H1 (cell line): ENCODE measurements at regions not wholly inside any gene's neighbourhood (a gene's known extent, or its start where the extent isn't known, plus 50 kb on each side); places are given as distances from the start of the nearest gene placed in this dataset.

Source experiments
- CTCF ChIA-PET: fragments of 300-600 bp; sonication (Branson Sonifier 250); formaldehyde crosslinking; loops from one replicate; lab custom pipeline; 2021; ENCODE audit not compliant: partially characterized antibody; lab: Charles Lee
- POLR2A ChIA-PET: fragments of 300-600 bp; sonication (Branson Sonifier 250); formaldehyde crosslinking; loops from one replicate; lab custom pipeline; 2021; ENCODE audit warnings: inconsistent platforms; ENCODE audit not compliant: partially characterized antibody; lab: Charles Lee
- DNase-seq, 2 experiments: peaks; one replicate each; pipeline versions ENCODE4 v3.0.0 to v3.0.0-alpha.2; 2010 to 2022; ENCODE audit warnings: low spot score in 2 of 2, low read depth in 1 of 2, mixed read lengths in 1 of 2
- FAIRE-seq: peaks from 2 replicates; lab custom pipeline; 2011; peaks lifted over from hg19 to GRCh38; lab: Jason Lieb, UNC
- H2AFZ ChIP-seq: 2 replicates; pipeline ENCODE4 v1.8.1; 2012; ENCODE audit warnings: low read length, inconsistent platforms
- H2AK5ac ChIP-seq: 2 replicates; pipeline ENCODE4 v1.6.1; 2013; ENCODE audit warnings: low read depth, low read length
- H2BK120ac ChIP-seq: replicated peaks from 2 replicates; pipeline ENCODE3; 2013; ENCODE audit warnings: low read depth, low read length, inconsistent platforms
- H2BK12ac ChIP-seq: 2 replicates; pipeline ENCODE4 v1.6.1; 2013; ENCODE audit warnings: low read depth, low read length
- H2BK15ac ChIP-seq: 2 replicates; pipeline ENCODE4 v1.6.1; 2013; ENCODE audit warnings: low read length
- H2BK20ac ChIP-seq: 2 replicates; pipeline ENCODE4 v1.6.1; 2013; ENCODE audit warnings: low read length
- H2BK5ac ChIP-seq: 2 replicates; pipeline ENCODE4 v1.6.1; 2013; ENCODE audit warnings: low read depth, low read length
- H3K14ac ChIP-seq: 2 replicates; pipeline ENCODE4 v1.6.1; 2013; ENCODE audit warnings: inconsistent platforms; ENCODE audit not compliant: insufficient read length
- H3K18ac ChIP-seq: 2 replicates; pipeline ENCODE4 v1.6.1; 2013; ENCODE audit warnings: low read length; ENCODE audit errors: extremely low read depth
- H3K23ac ChIP-seq: 2 replicates; pipeline ENCODE4 v1.6.1; 2013; ENCODE audit warnings: inconsistent platforms; ENCODE audit not compliant: insufficient read length
- H3K23me2 ChIP-seq: 2 replicates; pipeline ENCODE4 v1.6.1; 2013; ENCODE audit warnings: low read depth, low read length
- H3K27ac ChIP-seq: 2 replicates; pipeline ENCODE4 v1.6.1; 2011; ENCODE audit warnings: low read depth, low read length, inconsistent platforms
- H3K27me3 ChIP-seq, 4 experiments: replicated peaks in 1 of 4; 1 replicate in 1 of 4; 2 replicates in 3 of 4; pipeline versions ENCODE4 v1.6.1 to v1.8.1; 2011 to 2013; ENCODE audit warnings: low read length in 3 of 4, mild to moderate bottlenecking in 3 of 4, inconsistent platforms in 2 of 4, mixed read lengths in 2 of 4, moderate library complexity in 1 of 4; ENCODE audit not compliant: control insufficient read depth in 3 of 4, insufficient read depth in 3 of 4; ENCODE audit errors: extremely low read depth in 1 of 4
- H3K36me3 ChIP-seq, 4 experiments: 2 replicates each; pipeline versions ENCODE4 v1.6.1 to v1.8.1; 2011 to 2013; ENCODE audit warnings: mild to moderate bottlenecking in 4 of 4, low read length in 3 of 4, moderate library complexity in 2 of 4, control low read depth in 1 of 4, inconsistent platforms in 1 of 4; ENCODE audit not compliant: insufficient read depth in 4 of 4, control insufficient read depth in 2 of 4
- H3K4ac ChIP-seq: replicated peaks from 2 replicates; pipeline ENCODE3; 2013; ENCODE audit warnings: low read length, low read depth, mixed read lengths, inconsistent platforms; ENCODE audit not compliant: insufficient read length
- H3K4me1 ChIP-seq, 4 experiments: replicated peaks in 1 of 4; 1 replicate in 1 of 4; 2 replicates in 3 of 4; pipeline versions ENCODE4 v1.6.1 to v1.8.1; 2011 to 2013; ENCODE audit warnings: low read length in 3 of 4, inconsistent platforms in 2 of 4, mixed read lengths in 1 of 4; ENCODE audit not compliant: insufficient read depth in 4 of 4, control insufficient read depth in 3 of 4
- H3K4me2 ChIP-seq, 2 experiments: 2 replicates each; pipeline versions ENCODE4 v1.6.1 to v1.8.1; 2011 to 2013; ENCODE audit warnings: low read depth in 2 of 2, low read length in 2 of 2, control low read depth in 1 of 2, inconsistent platforms in 1 of 2, mild to moderate bottlenecking in 1 of 2; ENCODE audit not compliant: insufficient read depth in 1 of 2
- H3K4me3 ChIP-seq, 4 experiments: fragments of 200-600, 300-600 bp in 1 of 4; sonication (generic), shearing (Covaris generic), sonication (Bioruptor Twin) in 1 of 4; 2 replicates each; pipeline versions ENCODE4 v1.5.1 to v1.8.1; 2011 to 2016; ENCODE audit warnings: low read length in 4 of 4, low read depth in 3 of 4, control low read depth in 2 of 4, inconsistent platforms in 2 of 4, mild to moderate bottlenecking in 2 of 4, mixed read lengths in 1 of 4, moderate library complexity in 1 of 4; ENCODE audit not compliant: insufficient read depth in 2 of 4; ENCODE audit errors: extremely low read depth in 1 of 4
- H3K56ac ChIP-seq: replicated peaks from 2 replicates; pipeline ENCODE3; 2013; ENCODE audit warnings: low read depth, mild to moderate bottlenecking, mixed read lengths, low read length, inconsistent platforms; ENCODE audit not compliant: insufficient read length
- H3K79me1 ChIP-seq: 2 replicates; pipeline ENCODE4 v1.6.1; 2013; ENCODE audit warnings: low read depth, low read length, control low read depth
- H3K79me2 ChIP-seq, 2 experiments: 2 replicates each; pipeline versions ENCODE4 v1.6.1 to v1.8.1; 2012 to 2013; ENCODE audit warnings: low read length in 2 of 2, mild to moderate bottlenecking in 2 of 2, inconsistent platforms in 1 of 2; ENCODE audit not compliant: insufficient read depth in 2 of 2, control insufficient read depth in 1 of 2
- H3K9ac ChIP-seq, 4 experiments: replicated peaks in 1 of 4; 1 replicate in 1 of 4; 2 replicates in 3 of 4; pipeline versions ENCODE4 v1.6.1 to v1.8.1; 2011 to 2013; ENCODE audit warnings: low read depth in 3 of 4, low read length in 3 of 4, control low read depth in 2 of 4, mild to moderate bottlenecking in 2 of 4, moderate library complexity in 2 of 4, inconsistent platforms in 1 of 4; ENCODE audit errors: extremely low read depth in 1 of 4
- H3K9me3 ChIP-seq, 2 experiments: 2 replicates each; pipeline versions ENCODE4 v1.6.1 to v1.8.1; 2012 to 2013; ENCODE audit warnings: mild to moderate bottlenecking in 2 of 2, moderate library complexity in 2 of 2, control low read depth in 1 of 2, inconsistent platforms in 1 of 2, low read depth in 1 of 2, low read length in 1 of 2, mixed read lengths in 1 of 2; ENCODE audit not compliant: insufficient read depth in 2 of 2
- H4K20me1 ChIP-seq, 2 experiments: replicated peaks in 1 of 2; 2 replicates each; pipeline versions ENCODE3 to v1.8.1; 2011 to 2013; ENCODE audit warnings: inconsistent platforms in 2 of 2, low read length in 2 of 2, mild to moderate bottlenecking in 1 of 2; ENCODE audit not compliant: insufficient read depth in 2 of 2, control insufficient read depth in 1 of 2
- H4K5ac ChIP-seq: 2 replicates; pipeline ENCODE4 v1.6.1; 2013; ENCODE audit warnings: low read length, low read depth, mixed read lengths, inconsistent platforms; ENCODE audit not compliant: insufficient read length
- H4K8ac ChIP-seq: 2 replicates; pipeline ENCODE4 v1.8.0; 2013; ENCODE audit warnings: mild to moderate bottlenecking, moderate library complexity, low read length, inconsistent platforms; ENCODE audit not compliant: insufficient read depth; ENCODE audit errors: extremely low read depth
- H4K91ac ChIP-seq: replicated peaks from 2 replicates; pipeline ENCODE3; 2013; ENCODE audit warnings: low read length, mixed read lengths, inconsistent platforms; ENCODE audit not compliant: insufficient read length
- BCL11A ChIP-seq, 2 experiments: IDR thresholded peaks; one replicate each; pipeline ENCODE4 v1.6.1; 2011; ENCODE audit warnings: low read depth in 2 of 2, low read length in 2 of 2, mild to moderate bottlenecking in 2 of 2
- CEBPB ChIP-seq: IDR thresholded peaks from 2 replicates; pipeline ENCODE4 v1.6.1; 2012; ENCODE audit warnings: low read depth, low read length
- EP300 ChIP-seq, 2 experiments: IDR thresholded peaks; 1 replicate in 1 of 2; 2 replicates in 1 of 2; pipeline ENCODE4 v1.6.1; 2011 to 2012; ENCODE audit warnings: low read depth in 2 of 2, low read length in 2 of 2, mild to moderate bottlenecking in 2 of 2, borderline replicate concordance in 1 of 2, inconsistent platforms in 1 of 2, moderate library complexity in 1 of 2
- EZH2 ChIP-seq: fragments of 200-600 bp; sonication (generic); IDR thresholded peaks from 2 replicates; pipeline ENCODE4 v1.7.1; 2012; ENCODE audit warnings: low read depth, mild to moderate bottlenecking, moderate library complexity, low read length, inconsistent platforms; ENCODE audit not compliant: severe bottlenecking
- KDM5A ChIP-seq: fragments of 200-600 bp; IDR thresholded peaks from 2 replicates; pipeline ENCODE4 v1.7.1; 2012; ENCODE audit warnings: mild to moderate bottlenecking, low read length, inconsistent platforms, mixed read lengths
- MAX ChIP-seq: IDR thresholded peaks from 2 replicates; pipeline ENCODE4 v1.6.1; 2012; ENCODE audit warnings: inconsistent platforms
- NRF1 ChIP-seq: IDR thresholded peaks from 2 replicates; pipeline ENCODE4 v1.6.1; 2011; ENCODE audit warnings: mild to moderate bottlenecking, low read depth, low read length, improper control_type of control experiment
- PHF8 ChIP-seq: fragments of 200-600 bp; sonication (generic); conservative IDR thresholded peaks from 2 replicates; pipeline ENCODE4 v1.7.1; 2012; ENCODE audit warnings: low read depth, mild to moderate bottlenecking, inconsistent platforms, low read length, moderate library complexity
- SUZ12 ChIP-seq: fragments of 200-600 bp; sonication (generic); IDR thresholded peaks from 2 replicates; pipeline ENCODE4 v1.6.1; 2012; ENCODE audit warnings: mild to moderate bottlenecking, inconsistent platforms, low read length, moderate library complexity, mixed read lengths
- WGBS, 2 experiments: shearing (Covaris generic) in 1 of 2; methylation state at CpG; one replicate each; pipeline versions ENCODE4 v1.1.6 to v1.1.7; 2013 to 2015; ENCODE audit warnings: low lambda C conversion rate in 2 of 2, mixed read lengths in 2 of 2, inconsistent platforms in 1 of 2, low coverage in 1 of 2, missing lambda C conversion rate in 1 of 2; ENCODE audit not compliant: insufficient replicate concordance in 2 of 2, insufficient coverage in 1 of 2, insufficient read length in 1 of 2; ENCODE audit errors: extremely low coverage in 1 of 2, missing lambda C conversion rate in 1 of 2; 5-methylcytosine and 5-hydroxymethylcytosine counted together

GRCh38 chr16:86285938-86286921, 224.1 kb upstream of the FOXF1 start:
- DNase-seq (no peak), FAIRE-seq (no peak)
- H3K79me2 ChIP-seq, result no peaks in the 10 kb centered on the region
- H3K14ac ChIP-seq, result no peak overlapping the region
- peaks cover 12% of the 10 kb centered on the region; the same call in 1 of the 2 replicates for H3K23me2 ChIP-seq
- 24% methylated on average over 19 of the region's 55 CpGs; no CpG with 5 or more reads in 1 of the 2 experiments for WGBS, 2 experiments
- no peak overlapping the region for H4K5ac ChIP-seq
- POLR2A ChIA-PET, result interaction anchor here (0.7 to 2.7 kb wide), 3 partner anchors 9 to 224 kb away, joined by 3 to 9 read pairs (median 4); partner anchors contain the start of gene FOXF1
- no peak overlapping the region for H4K91ac ChIP-seq
- no peak for TF ChIP-seq NRF1
- TF ChIP-seq CEBPB, result no peak
- TF ChIP-seq EZH2, result peak; percentile 71
- TF ChIP-seq BCL11A (IDR thresholded peaks at IDR 0.05; ENCODE audit: low read depth in 2 of 2, low read length in 2 of 2), result no peak
- peak; percentile 40 for TF ChIP-seq MAX
- TF ChIP-seq KDM5A, result no peak
- no peak for TF ChIP-seq EP300 (IDR thresholded peaks at IDR 0.05; ENCODE audit: borderline replicate concordance in 1 of 2, low read depth in 2 of 2, low read length in 2 of 2)
- TF ChIP-seq SUZ12, result peak; percentile 75; the same call in 1 of the 2 replicates
- TF ChIP-seq PHF8, result 0 out of 2 replicates have a peak, but pooled peaks have one; percentile 22
- H2AK5ac ChIP-seq, result no peak overlapping the region
- no peak overlapping the region for H3K27ac ChIP-seq
- H3K4me1 ChIP-seq, result peaks cover 6 to 32% (median 19%) of the 10 kb centered on the region in 4 experiments
- no peak overlapping the region for H2AFZ ChIP-seq
- H3K18ac ChIP-seq, result peak overlapping the region; percentile 51; the same call in 1 of the 2 replicates
- H3K56ac ChIP-seq, result no peak overlapping the region
- peaks cover 45 to 82% (median 73%) of the 10 kb centered on the region in 4 experiments for H3K27me3 ChIP-seq
- no peak overlapping the region for H3K4ac ChIP-seq
- H2BK12ac ChIP-seq, result peak overlapping the region; percentile 75; the same call in 1 of the 2 replicates
- H3K23ac ChIP-seq, result no peak overlapping the region
- peak overlapping the region; percentile 73 to 91 for H3K4me2 ChIP-seq
- H2BK5ac ChIP-seq, result 0 out of 2 replicates have a peak overlapping the region, but pooled peaks have one; percentile 24
- H2BK15ac ChIP-seq, result no peak overlapping the region; the same call in 1 of the 2 replicates
- H3K79me1 ChIP-seq, result no peaks in the 10 kb centered on the region
- no peak overlapping the region for H4K8ac ChIP-seq
- H3K9ac ChIP-seq, result no peak overlapping the region
- no peaks in the 10 kb centered on the region for H3K36me3 ChIP-seq
- no peaks in the 10 kb centered on the region for H3K9me3 ChIP-seq
- H2BK120ac ChIP-seq, result no peak overlapping the region
- no peak overlapping the region for H2BK20ac ChIP-seq
- H3K4me3 ChIP-seq, result peak overlapping the region; percentile 18 to 62 (median 46)
- CTCF ChIA-PET, result interaction anchor here (0.8 to 2.9 kb wide), 8 partner anchors 12 to 284 kb away, joined by 3 to 15 read pairs (median 4); no protein-coding TSS in a partner anchor
- H4K20me1 ChIP-seq, result no peaks in the 10 kb centered on the region
